ENCODE measurements at regions not wholly inside any gene's neighbourhood (a gene's known extent, or its start where the extent isn't known, plus 50 kb on each side); places are given as distances from the start of the nearest gene placed in this dataset.

GRCh38 chrX:51834076-51834475 is 59.3 kb upstream of the MAGED1 start:
- Histone ChIP-seq H2AFZ (ENCODE audit: low read length) (no peak overlapping the region), H3K56ac (ENCODE audit: insufficient read length, low read depth, low read length) (no peak overlapping the region), H2BK20ac (ENCODE audit: low read depth, low read length, poor library complexity, severe bottlenecking) (no peak overlapping the region), H4K5ac (ENCODE audit: insufficient read length, low read depth, low read length) (no peak overlapping the region), H3K18ac (ENCODE audit: insufficient read length, low read depth, low read length) (no peak overlapping the region), H4K8ac (replicated peaks; ENCODE audit: insufficient read length, low read depth, low read length) (no peak overlapping the region), H2BK12ac (ENCODE audit: insufficient read length, low read depth, low read length) (no peak overlapping the region), H3K79me2 (ENCODE audit: insufficient read depth, low read length) (peaks cover 6% of the 10 kb centered on the region; the same call in 1 of the 2 replicates), H3K27ac (ENCODE audit: insufficient read length, low read depth, low read length) (no peak overlapping the region), H4K20me1 (ENCODE audit: control insufficient read depth, insufficient read depth, insufficient read length) (no peaks in the 10 kb centered on the region), H3K14ac (ENCODE audit: insufficient read depth, low read length) (no peak overlapping the region), H2BK120ac (ENCODE audit: low read depth, low read length, poor library complexity, severe bottlenecking) (no peak overlapping the region), H3T11ph (ENCODE audit: low read length) (no peak overlapping the region), H3K79me1 (ENCODE audit: insufficient read depth, low read depth, low read length, poor library complexity, severe bottlenecking) (no peaks in the 10 kb centered on the region), H2BK5ac (ENCODE audit: insufficient read length, low read length) (no peak overlapping the region), H3K27me3 (ENCODE audit: insufficient read depth, low read length) (no peaks in the 10 kb centered on the region), H2BK15ac (ENCODE audit: low read depth, low read length) (no peak overlapping the region), H2AK5ac (ENCODE audit: insufficient read length, low read length) (no peak overlapping the region), H4K91ac (ENCODE audit: insufficient read length, low read depth, low read length) (no peak overlapping the region), H3K23me2 (ENCODE audit: insufficient read length, low read depth, low read length, poor library complexity, severe bottlenecking) (no peaks in the 10 kb centered on the region), H3K4ac (ENCODE audit: low read depth, low read length) (no peak overlapping the region), H3K9ac (ENCODE audit: extremely low read depth, insufficient read length, low read length) (no peak overlapping the region), H3K9me3 (ENCODE audit: control insufficient read depth, low read depth, low read length) (no peaks in the 10 kb centered on the region), H3K4me1 (ENCODE audit: insufficient read depth, low read length) (peaks cover 2% of the 10 kb centered on the region; the same call in 1 of the 2 replicates), H3K4me2 (ENCODE audit: insufficient read depth, insufficient read length, low read length) (no peak overlapping the region), H3K23ac (ENCODE audit: insufficient read length, low read depth, low read length) (no peak overlapping the region)
- peaks cover 6 to 15% (median 10%) of the 10 kb centered on the region in 3 experiments; a peak in 6 of 7 replicates for H3K36me3 Mint-ChIP-seq (ENCODE audit: insufficient read depth in 1 of 3, low read depth in 3 of 3)
- TF ChIP-seq, protein P1, sequence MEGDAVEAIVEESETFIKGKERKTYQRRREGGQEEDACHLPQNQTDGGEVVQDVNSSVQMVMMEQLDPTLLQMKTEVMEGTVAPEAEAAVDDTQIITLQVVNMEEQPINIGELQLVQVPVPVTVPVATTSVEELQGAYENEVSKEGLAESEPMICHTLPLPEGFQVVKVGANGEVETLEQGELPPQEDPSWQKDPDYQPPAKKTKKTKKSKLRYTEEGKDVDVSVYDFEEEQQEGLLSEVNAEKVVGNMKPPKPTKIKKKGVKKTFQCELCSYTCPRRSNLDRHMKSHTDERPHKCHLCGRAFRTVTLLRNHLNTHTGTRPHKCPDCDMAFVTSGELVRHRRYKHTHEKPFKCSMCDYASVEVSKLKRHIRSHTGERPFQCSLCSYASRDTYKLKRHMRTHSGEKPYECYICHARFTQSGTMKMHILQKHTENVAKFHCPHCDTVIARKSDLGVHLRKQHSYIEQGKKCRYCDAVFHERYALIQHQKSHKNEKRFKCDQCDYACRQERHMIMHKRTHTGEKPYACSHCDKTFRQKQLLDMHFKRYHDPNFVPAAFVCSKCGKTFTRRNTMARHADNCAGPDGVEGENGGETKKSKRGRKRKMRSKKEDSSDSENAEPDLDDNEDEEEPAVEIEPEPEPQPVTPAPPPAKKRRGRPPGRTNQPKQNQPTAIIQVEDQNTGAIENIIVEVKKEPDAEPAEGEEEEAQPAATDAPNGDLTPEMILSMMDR (conservative IDR thresholded peaks at IDR 0.05), result no peak
- H3K4me3 Mint-ChIP-seq, result no peak overlapping the region
- peak overlapping the region in 1 of 3 experiments; percentile 3; a peak in 1 of 7 replicates for H3K27ac Mint-ChIP-seq
- no CpG with 5 or more reads among the region's 1 CpG for WGBS (ENCODE audit: extremely low coverage, insufficient read length, low lambda C conversion rate)
- no peaks in the 10 kb centered on the region for H3K27me3 Mint-ChIP-seq (ENCODE audit: low read depth)
- DNase-seq, result no peak
- H3K9me3 Mint-ChIP-seq, result peaks cover 48 to 51% of the 10 kb centered on the region in 2 experiments
- H3K4me1 Mint-ChIP-seq, result peaks cover 7 to 12% of the 10 kb centered on the region in 2 experiments; a peak in 3 of 4 replicates

All from H9 (cell line).